Spinal cord (tissue), 9 donors: ENCODE measurements at regions not wholly inside any gene's neighbourhood (a gene's known extent, or its start where the extent isn't known, plus 50 kb on each side); places are given as distances from the start of the nearest gene placed in this dataset.
"Not testable (repeated sequence)": the region's sequence is repeated elsewhere in the genome, so short reads cannot be mapped to it uniquely, and the experiment has no call there.

Experiments used
- DNase-seq, 6 donors: peaks; one replicate each; pipeline versions ENCODE4 v3.0.0 to v3.0.0-alpha.2; 2013 to 2015; ENCODE audit warnings: low spot score in 6 of 6, low read depth in 4 of 6
- H3K27ac ChIP-seq: one replicate; pipeline ENCODE4 v1.5.1; 2013; ENCODE audit warnings: low read depth, low read length, control low read depth
- H3K27me3 ChIP-seq: one replicate; pipeline ENCODE4 v1.6.1; 2013; ENCODE audit warnings: low read length; ENCODE audit not compliant: control insufficient read depth, insufficient read depth
- H3K36me3 ChIP-seq: one replicate; pipeline ENCODE4 v1.6.1; 2013; ENCODE audit warnings: low read length; ENCODE audit not compliant: control insufficient read depth, insufficient read depth
- H3K4me1 ChIP-seq: one replicate; pipeline ENCODE4 v1.6.1; 2013; ENCODE audit warnings: low read length; ENCODE audit not compliant: control insufficient read depth, insufficient read depth
- H3K4me3 ChIP-seq: one replicate; pipeline ENCODE4 v1.5.1; 2013; ENCODE audit warnings: low read depth, low read length, control low read depth
- H3K9me3 ChIP-seq: one replicate; pipeline ENCODE4 v1.6.1; 2013; ENCODE audit warnings: low read length; ENCODE audit not compliant: control insufficient read depth, insufficient read depth
- WGBS: methylation state at CpG from one replicate; pipeline ENCODE4 v1.1.5; 2013; ENCODE audit warnings: missing lambda C conversion rate; ENCODE audit not compliant: insufficient coverage; 5-methylcytosine and 5-hydroxymethylcytosine counted together
- donor health status: healthy.

- not testable (repeated sequence) for H3K27ac ChIP-seq, H3K4me3 ChIP-seq, H3K9me3 ChIP-seq, H3K36me3 ChIP-seq, DNase-seq, H3K4me1 ChIP-seq, H3K27me3 ChIP-seq
- 100% methylated on average over 5 of the region's 9 CpGs for WGBS
Measured at GRCh38 chr6:65971252-65971651, 264.2 kb upstream of the EYS start.

- H3K27me3 ChIP-seq, result no peaks in the 10 kb centered on the region
- no peaks in the 10 kb centered on the region for H3K9me3 ChIP-seq
- H3K4me3 ChIP-seq, result no peak overlapping the region
- DNase-seq, result no peak
- no peaks in the 10 kb centered on the region for H3K4me1 ChIP-seq
- H3K27ac ChIP-seq, result no peak overlapping the region
- no peaks in the 10 kb centered on the region for H3K36me3 ChIP-seq
Measured at GRCh38 chr6:65964261-65964660, 257.2 kb upstream of the EYS start.

GRCh38 chr6:65955034-65955433 is 248.0 kb upstream of the EYS start:
- no peak for DNase-seq
- Histone ChIP-seq H3K27me3 (no peaks in the 10 kb centered on the region), H3K36me3 (no peaks in the 10 kb centered on the region), H3K4me1 (no peaks in the 10 kb centered on the region), H3K27ac (no peak overlapping the region), H3K4me3 (no peak overlapping the region), H3K9me3 (no peaks in the 10 kb centered on the region)
- no CpG with 5 or more reads among the region's 3 CpGs for WGBS

DNA sequence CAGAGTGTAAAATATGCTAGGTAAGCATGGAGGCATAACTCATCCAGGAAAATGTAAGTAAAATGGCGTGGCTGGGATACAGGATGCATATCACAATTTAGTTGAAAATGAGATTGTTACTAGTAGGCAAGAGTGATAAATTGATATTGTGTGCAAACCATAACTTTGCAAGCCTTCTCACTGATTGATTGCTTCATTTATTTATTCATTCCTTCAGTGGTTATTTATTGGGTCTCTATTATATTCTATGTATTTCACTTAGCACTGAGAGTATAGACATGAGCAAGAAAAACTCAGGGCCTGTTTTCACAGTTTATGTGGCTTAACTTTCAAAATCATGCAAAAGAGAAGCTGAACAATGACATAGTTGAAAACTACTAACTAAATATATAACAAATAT is 241.0 kb upstream of the EYS start:
- no peaks in the 10 kb centered on the region for H3K27me3 ChIP-seq
- no peaks in the 10 kb centered on the region for H3K36me3 ChIP-seq
- H3K4me1 ChIP-seq, result no peaks in the 10 kb centered on the region
- DNase-seq, result no peak
- no peak overlapping the region for H3K27ac ChIP-seq
- no CpG with 5 or more reads among the region's 1 CpG for WGBS
- no peak overlapping the region for H3K4me3 ChIP-seq
- H3K9me3 ChIP-seq, result no peaks in the 10 kb centered on the region

DNA sequence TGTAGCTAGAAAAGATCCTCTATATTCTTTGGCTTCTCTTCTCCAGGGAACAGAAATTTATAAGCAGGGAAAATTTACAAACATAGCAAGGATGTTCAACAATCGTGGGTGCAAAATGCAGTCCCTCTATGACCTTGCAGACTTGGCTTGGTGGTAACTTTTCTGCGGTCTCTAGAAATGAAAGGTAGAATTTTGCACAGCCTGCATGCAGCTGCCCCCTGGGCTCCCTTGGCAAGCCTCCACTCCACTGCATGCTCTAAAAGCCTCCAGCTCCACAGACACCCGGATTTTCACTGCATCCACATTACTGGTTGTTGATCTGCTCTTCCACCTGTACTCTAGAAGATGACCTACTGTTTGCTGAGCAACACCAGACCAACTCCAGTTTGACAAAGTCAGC is 236.5 kb upstream of the EYS start:
- no peaks in the 10 kb centered on the region for H3K27me3 ChIP-seq
- H3K9me3 ChIP-seq, result no peaks in the 10 kb centered on the region
- no peaks in the 10 kb centered on the region for H3K36me3 ChIP-seq
- no peak overlapping the region for H3K4me3 ChIP-seq
- no peaks in the 10 kb centered on the region for H3K4me1 ChIP-seq
- H3K27ac ChIP-seq, result no peak overlapping the region
- no peak for DNase-seq
- 83% methylated on average over 2 of the region's 3 CpGs for WGBS

GRCh38 chr6:65943051-65943450 is 236.0 kb upstream of the EYS start:
- 60% methylated on average over 1 of the region's 3 CpGs for WGBS

GRCh38 chr6:65938000-65938399 is 231.0 kb upstream of the EYS start:
- Histone ChIP-seq H3K36me3 (no peaks in the 10 kb centered on the region), H3K27ac (no peak overlapping the region), H3K4me3 (no peak overlapping the region), H3K4me1 (no peaks in the 10 kb centered on the region), H3K9me3 (no peaks in the 10 kb centered on the region), H3K27me3 (no peaks in the 10 kb centered on the region)
- WGBS, result 92% methylated on average over 2 of the region's 2 CpGs
- DNase-seq, result no peak

More at GRCh38 chr6:65943051-65943450, 236.0 kb upstream of the EYS start:
- Histone ChIP-seq H3K27me3 (no peaks in the 10 kb centered on the region), H3K4me1 (no peaks in the 10 kb centered on the region), H3K9me3 (no peaks in the 10 kb centered on the region), H3K4me3 (no peak overlapping the region), H3K36me3 (no peaks in the 10 kb centered on the region), H3K27ac (no peak overlapping the region)
- peak in 1 of 6 donors; percentile 68 for DNase-seq

DNA sequence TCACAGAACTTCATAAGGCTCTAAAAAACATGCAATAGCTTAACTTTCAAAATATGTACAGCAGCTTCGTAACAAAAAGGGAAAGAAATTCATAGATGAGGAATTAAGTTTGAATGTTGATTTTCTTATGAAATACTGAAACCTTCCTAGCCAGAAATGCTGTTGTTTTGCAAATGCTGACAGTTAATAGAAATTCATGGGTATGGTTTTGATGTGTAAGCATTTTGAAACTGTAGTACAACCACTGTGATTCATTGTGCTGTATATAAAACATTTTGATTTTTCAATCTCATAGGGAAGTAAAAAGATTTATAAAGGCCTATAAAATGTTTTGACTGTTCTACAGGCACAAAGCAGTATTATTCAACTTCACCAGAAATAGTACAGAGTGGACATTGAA is 228.4 kb upstream of the EYS start:
- WGBS, result no CpG with 5 or more reads among the region's 1 CpG
- H3K9me3 ChIP-seq, result peaks cover 8% of the 10 kb centered on the region
- no peaks in the 10 kb centered on the region for H3K4me1 ChIP-seq
- H3K27me3 ChIP-seq, result no peaks in the 10 kb centered on the region
- no peaks in the 10 kb centered on the region for H3K36me3 ChIP-seq
- H3K27ac ChIP-seq, result no peak overlapping the region
- DNase-seq, result no peak
- no peak overlapping the region for H3K4me3 ChIP-seq

DNA sequence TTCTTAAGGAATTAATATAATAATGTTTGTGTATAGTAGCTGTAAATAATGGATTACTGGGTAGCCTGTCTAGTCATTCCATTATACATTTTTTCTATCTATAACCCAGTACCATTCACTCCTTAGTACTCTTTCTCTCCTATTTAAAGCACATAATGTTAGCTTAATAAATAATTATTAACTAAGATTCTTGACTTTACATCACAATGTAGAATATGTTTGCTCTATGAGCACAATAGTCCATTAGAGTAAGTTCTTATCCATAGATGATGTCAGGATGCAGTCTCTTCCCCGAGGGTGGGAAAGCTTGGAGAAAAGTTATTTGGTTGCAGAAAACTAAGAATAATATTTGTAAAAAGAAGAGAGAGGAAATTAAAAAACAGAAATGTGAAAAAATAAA is 226.4 kb upstream of the EYS start:
- no peak overlapping the region for H3K27ac ChIP-seq
- no peaks in the 10 kb centered on the region for H3K4me1 ChIP-seq

GRCh38 chr6:65927141-65927540 is 220.1 kb upstream of the EYS start:
- WGBS, result no CpG with 5 or more reads among the region's 13 CpGs
- Histone ChIP-seq H3K27me3 (no peaks in the 10 kb centered on the region), H3K4me3 (no peak overlapping the region), H3K36me3 (no peaks in the 10 kb centered on the region), H3K27ac (no peak overlapping the region), H3K4me1 (no peaks in the 10 kb centered on the region), H3K9me3 (peaks cover 10% of the 10 kb centered on the region)
- DNase-seq, result no peak

More for the DNA sequence above, 226.4 kb upstream of the EYS start:
- H3K4me3 ChIP-seq, result no peak overlapping the region
- H3K27me3 ChIP-seq, result no peaks in the 10 kb centered on the region
- H3K36me3 ChIP-seq, result no peaks in the 10 kb centered on the region
- no peak for DNase-seq
- H3K9me3 ChIP-seq, result peaks cover 10% of the 10 kb centered on the region
- no CpG with 5 or more reads among the region's 1 CpG for WGBS
